HUES64 (cell line): ENCODE measurements at regions not wholly inside any gene's neighbourhood (a gene's known extent, or its start where the extent isn't known, plus 50 kb on each side); places are given as distances from the start of the nearest gene placed in this dataset.

Experiments
- H3K27ac ChIP-seq: 2 replicates; pipeline ENCODE4 v1.7.0; 2013; ENCODE audit warnings: low read depth, low read length, inconsistent platforms
- H3K27me3 ChIP-seq: 2 replicates; pipeline ENCODE4 v1.6.1; 2013; ENCODE audit warnings: mild to moderate bottlenecking, low read length; ENCODE audit not compliant: insufficient read depth
- H3K36me3 ChIP-seq: 2 replicates; pipeline ENCODE4 v1.6.1; 2013; ENCODE audit warnings: mild to moderate bottlenecking, low read length; ENCODE audit not compliant: insufficient read depth
- H3K4me1 ChIP-seq: 2 replicates; pipeline ENCODE4 v1.6.1; 2013; ENCODE audit warnings: mild to moderate bottlenecking, low read length, moderate library complexity; ENCODE audit not compliant: insufficient read depth
- H3K4me3 ChIP-seq: 2 replicates; pipeline ENCODE4 v1.5.1; 2013; ENCODE audit warnings: mild to moderate bottlenecking, low read length, moderate library complexity
- H3K9ac ChIP-seq: 2 replicates; pipeline ENCODE4 v1.6.1; 2013; ENCODE audit warnings: mild to moderate bottlenecking, low read depth, low read length
- H3K9me3 ChIP-seq: 2 replicates; pipeline ENCODE4 v1.6.1; 2013; ENCODE audit warnings: low read depth, low read length; ENCODE audit not compliant: insufficient read depth
- WGBS: fragments of 150-250, 120-280 bp; methylation state at CpG from one replicate; pipeline ENCODE4 v1.1.7; 2013; ENCODE audit warnings: missing lambda C conversion rate; 5-methylcytosine and 5-hydroxymethylcytosine counted together

DNA sequence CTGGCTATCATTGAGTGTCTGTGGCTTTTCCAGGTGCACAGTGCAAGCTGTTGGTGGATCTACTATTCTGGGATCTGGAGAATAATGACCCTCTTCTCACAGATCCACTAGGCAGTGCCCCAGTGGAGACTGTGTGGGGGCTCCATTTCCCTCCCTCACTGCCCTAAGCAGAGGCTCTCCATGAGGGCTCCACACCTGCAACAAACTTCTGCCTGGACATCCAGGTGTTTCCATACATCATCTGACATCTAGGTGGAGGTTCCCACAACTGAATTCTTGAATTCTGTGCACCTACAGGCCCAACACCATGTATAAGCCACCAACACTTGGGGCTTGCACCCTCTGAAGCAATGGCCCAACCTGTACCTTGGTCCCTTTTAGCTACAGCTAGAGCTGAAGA lies 775.4 kb upstream of the CDH2 start:
- H3K4me3 ChIP-seq = no peak overlapping the region
- no peaks in the 10 kb centered on the region for H3K27me3 ChIP-seq
- no peak overlapping the region for H3K9ac ChIP-seq
- H3K27ac ChIP-seq = no peak overlapping the region
- peaks cover 23% of the 10 kb centered on the region for H3K9me3 ChIP-seq
- H3K36me3 ChIP-seq = no peaks in the 10 kb centered on the region
- H3K4me1 ChIP-seq = no peaks in the 10 kb centered on the region

- Histone ChIP-seq H3K4me3 (no peak overlapping the region), H3K9me3 (peaks cover 22% of the 10 kb centered on the region), H3K27ac (no peak overlapping the region), H3K36me3 (no peaks in the 10 kb centered on the region), H3K9ac (no peak overlapping the region), H3K4me1 (no peaks in the 10 kb centered on the region), H3K27me3 (no peaks in the 10 kb centered on the region)
- WGBS = 100% methylated on average over 1 of the region's 1 CpG
These were observed 771.0 kb upstream of the CDH2 start for GRCh38 chr18:28947900-28948299.

DNA sequence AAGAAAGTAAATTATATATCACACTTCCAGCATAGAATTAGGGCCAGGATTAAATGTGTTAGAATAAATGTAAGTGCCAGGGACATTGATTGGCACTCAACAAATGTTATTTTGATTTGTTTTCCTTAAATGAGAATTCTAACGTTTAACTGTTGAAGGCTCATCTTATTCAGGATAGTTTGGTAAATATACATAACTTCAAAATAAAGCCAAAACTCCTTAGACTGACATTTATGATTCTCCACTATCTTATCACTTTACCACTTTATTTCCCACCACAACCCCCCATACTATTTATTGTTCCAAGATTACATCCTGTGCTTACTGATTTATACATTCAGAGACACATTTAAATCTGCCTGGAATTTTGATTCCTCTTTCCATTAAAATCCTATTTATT lies 769.5 kb upstream of the CDH2 start:
- 100% methylated on average over 1 of the region's 1 CpG for WGBS
- no peaks in the 10 kb centered on the region for H3K4me1 ChIP-seq
- no peaks in the 10 kb centered on the region for H3K27me3 ChIP-seq
- peaks cover 10% of the 10 kb centered on the region; the same call in 1 of the 2 replicates for H3K9me3 ChIP-seq
- H3K36me3 ChIP-seq = no peaks in the 10 kb centered on the region
- no peak overlapping the region for H3K9ac ChIP-seq
- H3K27ac ChIP-seq = no peak overlapping the region
- H3K4me3 ChIP-seq = no peak overlapping the region

GRCh38 chr18:28922936-28923335 lies 746.0 kb upstream of the CDH2 start:
- no peak overlapping the region for H3K27ac ChIP-seq
- no peak overlapping the region for H3K9ac ChIP-seq
- H3K36me3 ChIP-seq = no peaks in the 10 kb centered on the region
- no peaks in the 10 kb centered on the region for H3K4me1 ChIP-seq
- H3K4me3 ChIP-seq = no peak overlapping the region
- WGBS = 98% methylated on average over 2 of the region's 2 CpGs
- no peaks in the 10 kb centered on the region for H3K27me3 ChIP-seq
- no peaks in the 10 kb centered on the region for H3K9me3 ChIP-seq

GRCh38 chr18:28916456-28916855 lies 739.5 kb upstream of the CDH2 start:
- H3K36me3 ChIP-seq = no peaks in the 10 kb centered on the region
- no peaks in the 10 kb centered on the region for H3K27me3 ChIP-seq
- no peak overlapping the region for H3K9ac ChIP-seq
- no peak overlapping the region for H3K27ac ChIP-seq
- H3K4me3 ChIP-seq = no peak overlapping the region
- H3K4me1 ChIP-seq = no peaks in the 10 kb centered on the region
- H3K9me3 ChIP-seq = no peaks in the 10 kb centered on the region

DNA sequence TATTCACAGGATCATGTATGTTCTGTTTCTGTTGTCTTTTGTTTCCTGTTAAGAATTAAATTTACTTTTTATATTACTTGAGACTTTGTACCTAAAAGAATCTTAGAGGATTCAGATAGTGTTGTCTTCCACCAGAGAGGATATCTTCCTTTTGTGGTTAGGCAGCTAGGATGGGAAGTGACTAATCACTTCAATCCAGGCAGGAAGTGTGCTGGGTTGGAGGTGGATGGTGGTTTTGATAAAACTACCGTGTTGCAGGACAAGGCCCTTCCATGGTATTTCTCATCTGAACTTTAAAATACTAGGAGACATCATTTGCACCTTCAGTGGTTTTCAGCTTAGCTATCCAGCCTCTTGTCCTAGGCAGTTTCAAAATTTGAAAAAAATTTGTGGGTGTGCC lies 728.6 kb upstream of the CDH2 start:
- Histone ChIP-seq H3K4me1 (peaks cover 13% of the 10 kb centered on the region; the same call in 1 of the 2 replicates), H3K9ac (no peak overlapping the region), H3K27ac (no peak overlapping the region), H3K27me3 (no peaks in the 10 kb centered on the region), H3K9me3 (no peaks in the 10 kb centered on the region), H3K4me3 (no peak overlapping the region), H3K36me3 (no peaks in the 10 kb centered on the region)
- 62% methylated on average over 1 of the region's 1 CpG for WGBS

DNA sequence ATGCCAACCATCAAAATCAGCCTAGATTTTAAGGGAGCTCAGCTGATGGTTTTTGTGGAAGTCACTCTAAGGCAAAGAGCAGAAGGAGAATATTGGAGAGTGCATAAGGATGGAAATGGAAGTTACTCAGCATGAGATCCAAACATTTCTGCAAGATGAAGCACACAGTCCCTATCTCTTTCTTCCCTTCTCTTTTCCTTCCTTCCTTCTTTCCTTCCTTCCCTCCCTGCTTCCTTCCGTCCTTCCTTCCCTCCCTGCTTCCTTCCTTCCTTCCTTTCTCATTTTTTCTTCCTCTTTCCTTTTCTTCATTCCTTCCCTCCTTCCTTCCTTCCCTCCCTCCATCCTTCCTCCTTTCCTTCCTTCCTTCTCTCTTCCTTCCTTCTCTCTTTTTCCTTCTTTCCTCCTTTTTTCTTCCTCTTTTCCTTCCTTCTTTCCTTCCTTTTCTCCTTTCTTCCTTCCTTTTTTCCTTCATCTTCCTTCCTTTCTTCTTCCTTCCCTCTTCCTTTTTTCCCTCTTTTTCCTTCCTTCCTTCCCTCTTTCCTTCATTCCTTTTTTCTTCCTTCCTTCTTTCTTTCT lies 727.9 kb upstream of the CDH2 start:
- no peaks in the 10 kb centered on the region for H3K36me3 ChIP-seq
- no peaks in the 10 kb centered on the region for H3K9me3 ChIP-seq
- WGBS = 85% methylated on average over 1 of the region's 1 CpG
- no peak overlapping the region for H3K27ac ChIP-seq
- H3K4me3 ChIP-seq = no peak overlapping the region
- H3K9ac ChIP-seq = no peak overlapping the region
- H3K27me3 ChIP-seq = no peaks in the 10 kb centered on the region
- H3K4me1 ChIP-seq = peaks cover 13% of the 10 kb centered on the region; the same call in 1 of the 2 replicates

GRCh38 chr18:28903306-28903705 lies 726.4 kb upstream of the CDH2 start:
- 100% methylated on average over 1 of the region's 1 CpG for WGBS

DNA sequence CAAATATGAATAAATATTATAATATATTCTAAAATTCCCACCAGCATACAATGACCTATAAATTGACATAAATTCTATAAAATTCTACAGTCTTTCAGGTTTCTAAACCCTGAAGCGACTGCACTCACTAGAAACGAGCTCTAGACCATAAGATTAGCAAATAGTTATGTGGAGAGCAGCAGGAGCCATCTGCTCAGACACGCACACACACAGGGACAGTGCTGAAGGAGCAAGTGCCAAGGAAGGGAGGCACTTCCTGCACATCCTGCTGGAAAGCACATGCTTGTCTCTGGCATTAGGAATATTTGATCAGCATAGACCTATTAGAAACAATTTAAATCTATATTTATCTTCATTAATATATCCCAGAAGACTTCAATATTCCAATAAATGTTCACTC lies 713.9 kb upstream of the CDH2 start:
- Histone ChIP-seq H3K36me3 (no peaks in the 10 kb centered on the region), H3K27ac (no peak overlapping the region), H3K9ac (no peak overlapping the region), H3K9me3 (no peaks in the 10 kb centered on the region; the same call in 1 of the 2 replicates), H3K27me3 (no peaks in the 10 kb centered on the region), H3K4me3 (no peak overlapping the region), H3K4me1 (no peaks in the 10 kb centered on the region)
- WGBS = 95% methylated on average over 3 of the region's 3 CpGs

More at GRCh38 chr18:28903306-28903705, 726.4 kb upstream of the CDH2 start:
- Histone ChIP-seq H3K27ac (no peak overlapping the region), H3K9me3 (no peaks in the 10 kb centered on the region), H3K9ac (no peak overlapping the region), H3K27me3 (no peaks in the 10 kb centered on the region), H3K36me3 (no peaks in the 10 kb centered on the region), H3K4me3 (no peak overlapping the region), H3K4me1 (no peaks in the 10 kb centered on the region)

DNA sequence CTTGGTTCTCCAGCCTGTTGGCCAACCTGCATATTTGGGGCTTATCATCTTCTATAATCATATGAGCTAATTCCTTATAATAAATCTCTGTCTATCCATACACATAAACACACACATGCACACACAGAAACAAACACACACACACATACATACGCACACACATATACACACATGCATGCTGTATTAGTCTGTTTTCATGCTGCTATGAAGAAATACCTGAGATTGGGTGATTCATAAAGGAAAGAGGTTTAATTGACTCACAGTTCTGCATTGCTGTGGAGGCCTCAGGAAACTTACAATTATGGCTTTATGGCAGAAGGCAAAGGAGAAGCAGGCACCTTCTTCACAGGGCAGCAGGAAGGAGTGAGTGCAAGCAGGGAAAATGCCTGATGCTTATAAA lies 707.4 kb upstream of the CDH2 start:
- Histone ChIP-seq H3K27me3 (no peaks in the 10 kb centered on the region), H3K4me1 (no peaks in the 10 kb centered on the region), H3K36me3 (no peaks in the 10 kb centered on the region), H3K27ac (no peak overlapping the region), H3K9me3 (no peaks in the 10 kb centered on the region), H3K4me3 (no peak overlapping the region), H3K9ac (no peak overlapping the region)
- 86% methylated on average over 1 of the region's 1 CpG for WGBS

DNA sequence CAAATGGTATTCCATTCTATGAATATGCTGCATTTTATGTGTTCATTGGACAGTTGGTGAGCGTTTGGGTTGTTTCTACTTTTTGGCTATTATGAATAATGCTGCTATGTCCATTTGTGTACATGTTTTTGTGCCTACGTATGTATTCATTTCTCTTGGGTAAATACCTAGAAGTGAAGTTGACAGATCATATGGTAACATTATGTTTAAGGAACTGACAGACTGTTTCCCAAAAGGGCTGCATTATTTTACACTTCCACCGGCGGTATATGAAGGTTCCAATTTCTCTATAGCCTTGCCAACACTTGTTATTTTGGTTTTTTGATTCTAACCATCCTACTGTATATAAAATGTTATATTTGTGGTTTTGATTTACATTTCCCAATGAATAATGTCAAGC lies 703.9 kb upstream of the CDH2 start:
- H3K36me3 ChIP-seq = no peaks in the 10 kb centered on the region
- H3K4me3 ChIP-seq = no peak overlapping the region
- no peaks in the 10 kb centered on the region for H3K4me1 ChIP-seq
- H3K27me3 ChIP-seq = no peaks in the 10 kb centered on the region
- H3K27ac ChIP-seq = no peak overlapping the region
- H3K9ac ChIP-seq = no peak overlapping the region
- H3K9me3 ChIP-seq = no peaks in the 10 kb centered on the region
- 97% methylated on average over 4 of the region's 4 CpGs for WGBS

- H3K27me3 ChIP-seq = no peaks in the 10 kb centered on the region
- H3K27ac ChIP-seq = no peak overlapping the region
- no peak overlapping the region for H3K4me3 ChIP-seq
- no peaks in the 10 kb centered on the region for H3K4me1 ChIP-seq
- no peak overlapping the region for H3K9ac ChIP-seq
- WGBS = no CpG with 5 or more reads among the region's 1 CpG
- no peaks in the 10 kb centered on the region for H3K36me3 ChIP-seq
- no peaks in the 10 kb centered on the region for H3K9me3 ChIP-seq
These were observed 698.1 kb upstream of the CDH2 start for GRCh38 chr18:28875059-28875458.
